Body of pancreas (tissue), 4 donors: ENCODE measurements at regions not wholly inside any gene's neighbourhood (a gene's known extent, or its start where the extent isn't known, plus 50 kb on each side); places are given as distances from the start of the nearest gene placed in this dataset.

Experiments used
- CTCF ChIP-seq, 7 experiments: fragments of 450-650 bp in 4 of 7; fragments of 200-600 bp in 3 of 7; sonication (generic) in 3 of 7; IDR thresholded peaks; one replicate each; pipeline ENCODE4 v1.5.1; 2016 to 2019; ENCODE audit warnings: antibody characterized with exemption in 7 of 7
- POLR2A ChIP-seq, 3 donors: fragments of 450-650 bp; IDR thresholded peaks; one replicate each; pipeline ENCODE4 v1.6.1; 2016; ENCODE audit warnings: antibody characterized with exemption in 3 of 3, mild to moderate bottlenecking in 2 of 3

- TF ChIP-seq CTCF (IDR thresholded peaks at IDR 0.05) (no peak), POLR2A (IDR thresholded peaks at IDR 0.05) (no peak)
Measured at GRCh38 chr1:191578281-191578680, 580.0 kb upstream of the RGS18 start.
